ENCODE measurements at regions not wholly inside any gene's neighbourhood (a gene's known extent, or its start where the extent isn't known, plus 50 kb on each side); places are given as distances from the start of the nearest gene placed in this dataset.
"Not testable (repeated sequence)": the region's sequence is repeated elsewhere in the genome, so short reads cannot be mapped to it uniquely, and the experiment has no call there.

GRCh38 chr2:63746548-63746947 lies 95.1 kb upstream of the UGP2 start:
- not testable (repeated sequence) for TF ChIP-seq POLR2A (IDR thresholded peaks at IDR 0.05; ENCODE audit: low read depth, low read length); TAF1 (IDR thresholded peaks at IDR 0.05; ENCODE audit: borderline replicate concordance, low read depth, low read length); POLR2AphosphoS5 (IDR thresholded peaks at IDR 0.05; ENCODE audit: low read depth, low read length)

Measured in GM12892 (cell line).